ENCODE measurements at regions not wholly inside any gene's neighbourhood (a gene's known extent, or its start where the extent isn't known, plus 50 kb on each side); places are given as distances from the start of the nearest gene placed in this dataset.

DNA sequence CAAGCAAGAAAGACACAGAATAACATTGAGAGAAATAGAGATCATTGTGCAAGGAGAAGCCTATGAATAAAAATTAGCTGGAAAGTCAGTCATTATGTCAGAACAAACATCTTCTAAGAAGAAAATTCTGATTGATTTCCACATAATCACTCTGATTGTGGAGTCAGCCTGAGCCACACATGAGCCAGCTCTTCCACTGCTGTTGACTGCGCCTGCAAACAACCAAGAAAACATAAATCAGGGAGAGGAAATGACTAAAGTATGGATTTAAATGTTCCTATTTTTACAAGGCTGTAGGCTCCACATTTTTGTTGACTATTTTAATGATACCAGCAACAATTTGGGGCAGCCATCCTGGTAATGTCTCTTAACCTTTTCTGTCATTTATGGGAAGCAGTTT is 962.3 kb downstream of the EFNB2 start:
- peaks cover 15% of the 10 kb centered on the region for H3K9me3 ChIP-seq (ENCODE audit: low read length)
- no peak for DNase-seq
- no peak overlapping the region for H3K9ac ChIP-seq (ENCODE audit: low read length)
- H2AFZ ChIP-seq (ENCODE audit: low read length): no peak overlapping the region
- no peak overlapping the region for H3K4me3 ChIP-seq (ENCODE audit: low read length)
- H3K36me3 ChIP-seq (ENCODE audit: insufficient read depth, low read length): no peaks in the 10 kb centered on the region
- H3K27me3 ChIP-seq (ENCODE audit: low read length): no peaks in the 10 kb centered on the region
- no peak overlapping the region for H3K27ac ChIP-seq (ENCODE audit: low read length)
- H3K4me2 ChIP-seq (ENCODE audit: low read depth, low read length, poor library complexity, severe bottlenecking): no peak overlapping the region
- H3K79me2 ChIP-seq (ENCODE audit: low read length): no peaks in the 10 kb centered on the region
- no peaks in the 10 kb centered on the region for H3K9me2 ChIP-seq (replicated peaks; ENCODE audit: insufficient read depth, low read length)
- no peaks in the 10 kb centered on the region for H4K20me1 ChIP-seq (ENCODE audit: insufficient read depth, low read depth, low read length)
- no peaks in the 10 kb centered on the region for H3K4me1 ChIP-seq (ENCODE audit: low read length)

DNA sequence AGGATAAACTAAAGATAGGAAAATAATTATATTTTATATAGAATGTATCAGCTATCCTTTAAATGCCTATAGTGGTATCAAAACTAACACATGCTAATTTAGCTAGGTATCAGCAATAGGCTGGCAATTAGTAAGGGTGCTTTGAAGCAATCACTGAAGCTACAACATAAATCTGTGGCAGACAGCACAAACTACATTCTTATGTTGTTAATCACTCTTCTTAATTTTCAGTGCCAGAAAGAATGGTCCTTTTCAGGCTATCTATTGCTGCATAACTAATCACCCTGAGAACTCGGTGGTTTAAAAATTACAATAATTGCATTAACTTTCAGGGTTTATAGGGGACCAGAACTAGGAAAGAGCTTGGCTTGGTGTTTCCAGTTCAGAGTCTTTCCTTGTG is 963.1 kb downstream of the EFNB2 start:
- Histone ChIP-seq H3K9me2 (replicated peaks; ENCODE audit: insufficient read depth, low read length) (no peaks in the 10 kb centered on the region), H4K20me1 (ENCODE audit: insufficient read depth, low read depth, low read length) (no peaks in the 10 kb centered on the region), H3K27ac (ENCODE audit: low read length) (no peak overlapping the region), H3K4me3 (ENCODE audit: low read length) (no peak overlapping the region), H3K79me2 (ENCODE audit: low read length) (no peaks in the 10 kb centered on the region), H3K36me3 (ENCODE audit: insufficient read depth, low read length) (no peaks in the 10 kb centered on the region), H3K4me1 (ENCODE audit: low read length) (no peaks in the 10 kb centered on the region), H3K27me3 (ENCODE audit: low read length) (no peaks in the 10 kb centered on the region), H3K9ac (ENCODE audit: low read length) (no peak overlapping the region), H2AFZ (ENCODE audit: low read length) (no peak overlapping the region), H3K9me3 (ENCODE audit: low read length) (peaks cover 15% of the 10 kb centered on the region), H3K4me2 (ENCODE audit: low read depth, low read length, poor library complexity, severe bottlenecking) (no peak overlapping the region)
- no peak for DNase-seq

DNA sequence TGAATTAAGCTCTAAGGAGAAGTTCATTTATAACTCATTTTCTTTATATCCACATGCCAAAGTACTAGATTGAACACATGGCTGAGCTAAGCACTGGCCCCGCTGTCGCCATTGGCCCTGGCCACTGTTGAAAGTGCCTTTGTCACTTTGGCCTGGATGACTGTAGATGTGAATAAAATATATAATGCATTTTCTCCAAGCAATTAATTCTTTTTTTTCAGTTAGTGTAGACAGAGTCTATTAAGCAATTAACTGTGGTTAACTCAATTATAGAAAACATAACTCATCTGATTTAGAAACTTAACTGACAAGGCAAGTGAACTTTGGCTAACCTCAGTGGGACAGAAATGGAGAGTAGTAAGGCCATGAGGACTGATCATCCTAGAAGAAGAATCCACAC is 965.6 kb downstream of the EFNB2 start:
- Histone ChIP-seq H3K79me2 (ENCODE audit: low read length) (no peaks in the 10 kb centered on the region), H3K9ac (ENCODE audit: low read length) (no peak overlapping the region), H2AFZ (ENCODE audit: low read length) (no peak overlapping the region), H3K36me3 (ENCODE audit: insufficient read depth, low read length) (no peaks in the 10 kb centered on the region), H3K27ac (ENCODE audit: low read length) (no peak overlapping the region), H3K4me3 (ENCODE audit: low read length) (no peak overlapping the region), H3K4me1 (ENCODE audit: low read length) (no peaks in the 10 kb centered on the region), H3K27me3 (ENCODE audit: low read length) (no peaks in the 10 kb centered on the region), H4K20me1 (ENCODE audit: insufficient read depth, low read depth, low read length) (no peaks in the 10 kb centered on the region), H3K9me2 (replicated peaks; ENCODE audit: insufficient read depth, low read length) (no peaks in the 10 kb centered on the region), H3K9me3 (ENCODE audit: low read length) (peaks cover 27% of the 10 kb centered on the region), H3K4me2 (ENCODE audit: low read depth, low read length, poor library complexity, severe bottlenecking) (no peak overlapping the region)
- no peak for DNase-seq

DNA sequence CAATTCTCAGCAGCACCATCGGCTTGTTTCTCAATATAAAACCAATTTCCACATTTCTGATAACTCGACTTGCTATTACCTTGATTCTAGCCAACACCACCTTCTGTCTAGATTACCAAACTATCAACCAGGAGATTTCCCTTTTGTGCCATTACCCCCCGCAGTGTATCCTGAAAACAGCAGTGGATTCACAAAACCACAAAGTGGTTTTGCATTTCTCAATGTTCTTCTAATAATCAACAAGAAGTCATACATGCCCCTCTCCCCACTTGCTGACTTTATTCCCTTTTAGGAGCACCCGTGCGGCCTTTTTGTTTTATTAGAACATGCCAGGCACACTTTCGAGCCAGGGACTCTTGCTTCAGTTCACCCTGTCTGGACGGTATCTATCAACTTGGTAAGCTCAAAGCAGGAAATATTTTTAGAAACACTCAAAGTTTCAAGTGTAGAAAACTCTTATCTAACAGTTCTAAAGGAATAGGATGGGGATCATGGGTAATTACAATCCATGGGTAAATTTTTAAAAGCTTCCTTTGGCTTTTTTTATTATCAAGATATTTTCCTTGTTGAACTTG is 967.4 kb downstream of the EFNB2 start:
- H3K4me1 ChIP-seq (ENCODE audit: low read length): no peaks in the 10 kb centered on the region
- no peaks in the 10 kb centered on the region for H3K36me3 ChIP-seq (ENCODE audit: insufficient read depth, low read length)
- no peak overlapping the region for H3K27ac ChIP-seq (ENCODE audit: low read length)
- peaks cover 30% of the 10 kb centered on the region for H3K9me3 ChIP-seq (ENCODE audit: low read length)
- H3K4me2 ChIP-seq (ENCODE audit: low read depth, low read length, poor library complexity, severe bottlenecking): no peak overlapping the region
- no peak overlapping the region for H3K4me3 ChIP-seq (ENCODE audit: low read length)
- H3K27me3 ChIP-seq (ENCODE audit: low read length): no peaks in the 10 kb centered on the region
- no peaks in the 10 kb centered on the region for H4K20me1 ChIP-seq (ENCODE audit: insufficient read depth, low read depth, low read length)
- no peak overlapping the region for H3K9ac ChIP-seq (ENCODE audit: low read length)
- H3K79me2 ChIP-seq (ENCODE audit: low read length): no peaks in the 10 kb centered on the region
- no peak for DNase-seq
- H3K9me2 ChIP-seq (replicated peaks; ENCODE audit: insufficient read depth, low read length): no peaks in the 10 kb centered on the region
- no peak overlapping the region for H2AFZ ChIP-seq (ENCODE audit: low read length)

DNA sequence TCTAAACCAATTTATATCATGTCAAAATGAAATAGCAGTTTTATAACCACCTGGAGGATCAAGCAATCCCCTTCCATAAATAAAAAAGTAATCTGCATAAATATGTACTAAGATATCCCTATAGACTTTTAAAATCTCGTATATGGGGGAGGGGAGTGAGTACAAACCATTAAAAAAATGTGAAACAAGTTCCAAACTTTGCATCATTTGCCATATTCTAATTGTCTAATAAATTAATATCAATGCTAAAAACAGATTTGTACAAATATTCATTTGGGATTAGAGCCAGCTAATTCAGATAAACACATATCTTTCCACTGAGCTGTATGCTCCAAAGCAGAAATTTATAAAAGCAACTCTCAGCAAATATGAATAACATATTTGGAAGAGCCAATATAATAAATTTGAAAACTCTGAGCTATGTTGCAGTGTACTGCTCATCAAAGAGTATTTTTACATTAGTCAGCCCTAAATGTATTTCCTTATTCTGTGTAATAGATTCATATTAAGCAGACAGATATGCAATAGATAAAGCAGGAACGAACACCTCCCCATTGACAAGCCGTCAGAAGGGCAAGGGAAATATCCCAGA is 970.2 kb downstream of the EFNB2 start:
- Histone ChIP-seq H2AFZ (ENCODE audit: low read length) (no peak overlapping the region), H3K79me2 (ENCODE audit: low read length) (no peaks in the 10 kb centered on the region), H3K4me2 (ENCODE audit: low read depth, low read length, poor library complexity, severe bottlenecking) (no peak overlapping the region), H3K27me3 (ENCODE audit: low read length) (no peaks in the 10 kb centered on the region), H3K9me3 (ENCODE audit: low read length) (peaks cover 26% of the 10 kb centered on the region), H3K27ac (ENCODE audit: low read length) (no peak overlapping the region), H3K4me3 (ENCODE audit: low read length) (no peak overlapping the region), H3K36me3 (ENCODE audit: insufficient read depth, low read length) (no peaks in the 10 kb centered on the region), H4K20me1 (ENCODE audit: insufficient read depth, low read depth, low read length) (no peaks in the 10 kb centered on the region), H3K9ac (ENCODE audit: low read length) (no peak overlapping the region), H3K4me1 (ENCODE audit: low read length) (no peaks in the 10 kb centered on the region), H3K9me2 (replicated peaks; ENCODE audit: insufficient read depth, low read length) (no peaks in the 10 kb centered on the region)
- DNase-seq: no peak

DNA sequence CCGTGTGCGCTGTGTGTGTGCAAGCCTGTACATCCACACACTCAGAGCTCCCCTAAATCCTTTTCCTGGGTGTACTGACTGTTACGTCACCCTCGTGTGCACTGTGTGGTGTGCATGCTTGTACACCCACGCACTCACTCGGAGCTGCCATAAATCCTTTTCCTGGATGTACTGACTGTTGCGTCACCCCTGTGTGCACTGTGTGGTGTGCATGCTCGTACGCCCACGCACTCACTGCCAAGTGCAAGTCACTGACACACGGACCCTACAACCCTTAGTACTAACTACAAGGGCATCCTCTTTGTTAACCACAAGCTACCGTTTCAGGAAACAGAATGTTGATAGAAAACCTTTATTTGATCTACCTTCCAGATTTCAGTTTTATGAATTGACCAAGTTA is 983.4 kb downstream of the EFNB2 start:
- Histone ChIP-seq H2AFZ (ENCODE audit: low read length) (no peak overlapping the region), H3K4me1 (ENCODE audit: low read length) (no peaks in the 10 kb centered on the region), H3K4me3 (ENCODE audit: low read length) (no peak overlapping the region), H3K9ac (ENCODE audit: low read length) (no peak overlapping the region), H3K27ac (ENCODE audit: low read length) (no peak overlapping the region), H3K9me2 (replicated peaks; ENCODE audit: insufficient read depth, low read length) (no peaks in the 10 kb centered on the region), H3K36me3 (ENCODE audit: insufficient read depth, low read length) (no peaks in the 10 kb centered on the region), H3K27me3 (ENCODE audit: low read length) (no peaks in the 10 kb centered on the region), H3K79me2 (ENCODE audit: low read length) (no peaks in the 10 kb centered on the region), H3K4me2 (ENCODE audit: low read depth, low read length, poor library complexity, severe bottlenecking) (no peak overlapping the region), H4K20me1 (ENCODE audit: insufficient read depth, low read depth, low read length) (no peaks in the 10 kb centered on the region), H3K9me3 (ENCODE audit: low read length) (peaks cover 25% of the 10 kb centered on the region)
- DNase-seq: no peak

DNA sequence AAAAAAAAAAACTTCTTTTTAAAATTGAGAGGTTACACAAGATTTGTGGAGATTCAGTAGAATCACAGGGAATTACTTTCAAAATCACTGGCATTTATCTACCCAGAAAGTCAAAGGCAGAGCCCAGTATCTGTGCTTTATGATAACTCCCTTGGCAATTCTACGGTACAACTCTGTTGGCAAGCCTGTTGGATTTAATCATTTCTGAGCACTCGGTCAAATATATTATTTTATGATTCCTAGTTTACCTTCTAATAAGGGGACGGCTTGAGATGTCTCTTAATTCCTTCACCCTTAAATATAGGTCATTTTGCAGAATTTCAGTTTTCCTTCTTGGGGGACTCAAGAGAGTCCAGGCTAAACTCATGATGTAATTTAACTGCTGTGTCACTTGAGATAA is 987.6 kb downstream of the EFNB2 start:
- H3K27me3 ChIP-seq (ENCODE audit: low read length): no peaks in the 10 kb centered on the region
- H3K27ac ChIP-seq (ENCODE audit: low read length): no peak overlapping the region
- H3K9me2 ChIP-seq (replicated peaks; ENCODE audit: insufficient read depth, low read length): no peaks in the 10 kb centered on the region
- no peaks in the 10 kb centered on the region for H3K79me2 ChIP-seq (ENCODE audit: low read length)
- no peak overlapping the region for H2AFZ ChIP-seq (ENCODE audit: low read length)
- H3K9me3 ChIP-seq (ENCODE audit: low read length): peaks cover 24% of the 10 kb centered on the region
- H3K4me2 ChIP-seq (ENCODE audit: low read depth, low read length, poor library complexity, severe bottlenecking): no peak overlapping the region
- H3K9ac ChIP-seq (ENCODE audit: low read length): no peak overlapping the region
- no peaks in the 10 kb centered on the region for H4K20me1 ChIP-seq (ENCODE audit: insufficient read depth, low read depth, low read length)
- no peaks in the 10 kb centered on the region for H3K4me1 ChIP-seq (ENCODE audit: low read length)
- DNase-seq: no peak
- no peak overlapping the region for H3K4me3 ChIP-seq (ENCODE audit: low read length)
- no peaks in the 10 kb centered on the region for H3K36me3 ChIP-seq (ENCODE audit: insufficient read depth, low read length)

DNA sequence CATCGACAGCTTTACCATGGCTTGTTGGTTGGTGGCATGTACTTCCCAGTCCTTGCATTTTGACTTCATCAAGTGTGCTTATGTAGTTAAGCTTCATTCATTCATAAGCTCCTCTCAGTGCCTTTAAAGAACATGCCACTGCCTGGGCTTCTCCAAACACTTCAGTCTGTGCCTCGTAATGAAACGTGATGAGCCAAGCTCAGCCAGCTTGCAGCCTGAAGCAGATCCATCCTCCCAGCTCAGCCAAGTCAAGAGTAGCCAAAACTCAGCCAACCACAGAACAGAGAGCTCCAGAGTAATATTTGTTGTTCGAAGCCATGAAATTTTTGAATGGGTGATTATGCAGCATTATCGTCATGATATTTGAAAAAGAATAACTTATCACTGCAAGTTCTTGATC is 989.7 kb downstream of the EFNB2 start:
- no peak overlapping the region for H3K4me2 ChIP-seq (ENCODE audit: low read depth, low read length, poor library complexity, severe bottlenecking)
- peaks cover 21% of the 10 kb centered on the region for H3K9me3 ChIP-seq (ENCODE audit: low read length)
- H3K27ac ChIP-seq (ENCODE audit: low read length): no peak overlapping the region
- no peaks in the 10 kb centered on the region for H3K4me1 ChIP-seq (ENCODE audit: low read length)
- no peak for DNase-seq
- H4K20me1 ChIP-seq (ENCODE audit: insufficient read depth, low read depth, low read length): no peaks in the 10 kb centered on the region
- no peak overlapping the region for H3K4me3 ChIP-seq (ENCODE audit: low read length)
- H2AFZ ChIP-seq (ENCODE audit: low read length): no peak overlapping the region
- no peaks in the 10 kb centered on the region for H3K9me2 ChIP-seq (replicated peaks; ENCODE audit: insufficient read depth, low read length)
- no peaks in the 10 kb centered on the region for H3K36me3 ChIP-seq (ENCODE audit: insufficient read depth, low read length)
- no peak overlapping the region for H3K9ac ChIP-seq (ENCODE audit: low read length)
- no peaks in the 10 kb centered on the region for H3K79me2 ChIP-seq (ENCODE audit: low read length)
- no peaks in the 10 kb centered on the region for H3K27me3 ChIP-seq (ENCODE audit: low read length)
